H1 (cell line): ENCODE measurements at regions not wholly inside any gene's neighbourhood (a gene's known extent, or its start where the extent isn't known, plus 50 kb on each side); places are given as distances from the start of the nearest gene placed in this dataset.

Experiments
- CTCF ChIA-PET: fragments of 300-600 bp; sonication (Branson Sonifier 250); formaldehyde crosslinking; loops from one replicate; lab custom pipeline; 2021; ENCODE audit not compliant: partially characterized antibody; lab: Charles Lee
- POLR2A ChIA-PET: fragments of 300-600 bp; sonication (Branson Sonifier 250); formaldehyde crosslinking; loops from one replicate; lab custom pipeline; 2021; ENCODE audit warnings: inconsistent platforms; ENCODE audit not compliant: partially characterized antibody; lab: Charles Lee
- DNase-seq, 2 experiments: peaks; one replicate each; pipeline versions ENCODE4 v3.0.0 to v3.0.0-alpha.2; 2010 to 2022; ENCODE audit warnings: low spot score in 2 of 2, low read depth in 1 of 2, mixed read lengths in 1 of 2
- FAIRE-seq: peaks from 2 replicates; lab custom pipeline; 2011; peaks lifted over from hg19 to GRCh38; lab: Jason Lieb, UNC
- H2AFZ ChIP-seq: 2 replicates; pipeline ENCODE4 v1.8.1; 2012; ENCODE audit warnings: low read length, inconsistent platforms
- H2AK5ac ChIP-seq: 2 replicates; pipeline ENCODE4 v1.6.1; 2013; ENCODE audit warnings: low read depth, low read length
- H2BK120ac ChIP-seq: replicated peaks from 2 replicates; pipeline ENCODE3; 2013; ENCODE audit warnings: low read depth, low read length, inconsistent platforms
- H2BK12ac ChIP-seq: 2 replicates; pipeline ENCODE4 v1.6.1; 2013; ENCODE audit warnings: low read depth, low read length
- H2BK15ac ChIP-seq: 2 replicates; pipeline ENCODE4 v1.6.1; 2013; ENCODE audit warnings: low read length
- H2BK20ac ChIP-seq: 2 replicates; pipeline ENCODE4 v1.6.1; 2013; ENCODE audit warnings: low read length
- H2BK5ac ChIP-seq: 2 replicates; pipeline ENCODE4 v1.6.1; 2013; ENCODE audit warnings: low read depth, low read length
- H3K14ac ChIP-seq: 2 replicates; pipeline ENCODE4 v1.6.1; 2013; ENCODE audit warnings: inconsistent platforms; ENCODE audit not compliant: insufficient read length
- H3K18ac ChIP-seq: 2 replicates; pipeline ENCODE4 v1.6.1; 2013; ENCODE audit warnings: low read length; ENCODE audit errors: extremely low read depth
- H3K23ac ChIP-seq: 2 replicates; pipeline ENCODE4 v1.6.1; 2013; ENCODE audit warnings: inconsistent platforms; ENCODE audit not compliant: insufficient read length
- H3K23me2 ChIP-seq: 2 replicates; pipeline ENCODE4 v1.6.1; 2013; ENCODE audit warnings: low read depth, low read length
- H3K27ac ChIP-seq: 2 replicates; pipeline ENCODE4 v1.6.1; 2011; ENCODE audit warnings: low read depth, low read length, inconsistent platforms
- H3K27me3 ChIP-seq, 4 experiments: replicated peaks in 1 of 4; 1 replicate in 1 of 4; 2 replicates in 3 of 4; pipeline versions ENCODE4 v1.6.1 to v1.8.1; 2011 to 2013; ENCODE audit warnings: low read length in 3 of 4, mild to moderate bottlenecking in 3 of 4, inconsistent platforms in 2 of 4, mixed read lengths in 2 of 4, moderate library complexity in 1 of 4; ENCODE audit not compliant: control insufficient read depth in 3 of 4, insufficient read depth in 3 of 4; ENCODE audit errors: extremely low read depth in 1 of 4
- H3K36me3 ChIP-seq, 4 experiments: 2 replicates each; pipeline versions ENCODE4 v1.6.1 to v1.8.1; 2011 to 2013; ENCODE audit warnings: mild to moderate bottlenecking in 4 of 4, low read length in 3 of 4, moderate library complexity in 2 of 4, control low read depth in 1 of 4, inconsistent platforms in 1 of 4; ENCODE audit not compliant: insufficient read depth in 4 of 4, control insufficient read depth in 2 of 4
- H3K4ac ChIP-seq: replicated peaks from 2 replicates; pipeline ENCODE3; 2013; ENCODE audit warnings: low read length, low read depth, mixed read lengths, inconsistent platforms; ENCODE audit not compliant: insufficient read length
- H3K4me1 ChIP-seq, 4 experiments: replicated peaks in 1 of 4; 1 replicate in 1 of 4; 2 replicates in 3 of 4; pipeline versions ENCODE4 v1.6.1 to v1.8.1; 2011 to 2013; ENCODE audit warnings: low read length in 3 of 4, inconsistent platforms in 2 of 4, mixed read lengths in 1 of 4; ENCODE audit not compliant: insufficient read depth in 4 of 4, control insufficient read depth in 3 of 4
- H3K4me2 ChIP-seq, 2 experiments: 2 replicates each; pipeline versions ENCODE4 v1.6.1 to v1.8.1; 2011 to 2013; ENCODE audit warnings: low read depth in 2 of 2, low read length in 2 of 2, control low read depth in 1 of 2, inconsistent platforms in 1 of 2, mild to moderate bottlenecking in 1 of 2; ENCODE audit not compliant: insufficient read depth in 1 of 2
- H3K4me3 ChIP-seq, 4 experiments: fragments of 200-600, 300-600 bp in 1 of 4; sonication (generic), shearing (Covaris generic), sonication (Bioruptor Twin) in 1 of 4; 2 replicates each; pipeline versions ENCODE4 v1.5.1 to v1.8.1; 2011 to 2016; ENCODE audit warnings: low read length in 4 of 4, low read depth in 3 of 4, control low read depth in 2 of 4, inconsistent platforms in 2 of 4, mild to moderate bottlenecking in 2 of 4, mixed read lengths in 1 of 4, moderate library complexity in 1 of 4; ENCODE audit not compliant: insufficient read depth in 2 of 4; ENCODE audit errors: extremely low read depth in 1 of 4
- H3K56ac ChIP-seq: replicated peaks from 2 replicates; pipeline ENCODE3; 2013; ENCODE audit warnings: low read depth, mild to moderate bottlenecking, mixed read lengths, low read length, inconsistent platforms; ENCODE audit not compliant: insufficient read length
- H3K79me1 ChIP-seq: 2 replicates; pipeline ENCODE4 v1.6.1; 2013; ENCODE audit warnings: low read depth, low read length, control low read depth
- H3K79me2 ChIP-seq, 2 experiments: 2 replicates each; pipeline versions ENCODE4 v1.6.1 to v1.8.1; 2012 to 2013; ENCODE audit warnings: low read length in 2 of 2, mild to moderate bottlenecking in 2 of 2, inconsistent platforms in 1 of 2; ENCODE audit not compliant: insufficient read depth in 2 of 2, control insufficient read depth in 1 of 2
- H3K9ac ChIP-seq, 4 experiments: replicated peaks in 1 of 4; 1 replicate in 1 of 4; 2 replicates in 3 of 4; pipeline versions ENCODE4 v1.6.1 to v1.8.1; 2011 to 2013; ENCODE audit warnings: low read depth in 3 of 4, low read length in 3 of 4, control low read depth in 2 of 4, mild to moderate bottlenecking in 2 of 4, moderate library complexity in 2 of 4, inconsistent platforms in 1 of 4; ENCODE audit errors: extremely low read depth in 1 of 4
- H3K9me3 ChIP-seq, 2 experiments: 2 replicates each; pipeline versions ENCODE4 v1.6.1 to v1.8.1; 2012 to 2013; ENCODE audit warnings: mild to moderate bottlenecking in 2 of 2, moderate library complexity in 2 of 2, control low read depth in 1 of 2, inconsistent platforms in 1 of 2, low read depth in 1 of 2, low read length in 1 of 2, mixed read lengths in 1 of 2; ENCODE audit not compliant: insufficient read depth in 2 of 2
- H4K20me1 ChIP-seq, 2 experiments: replicated peaks in 1 of 2; 2 replicates each; pipeline versions ENCODE3 to v1.8.1; 2011 to 2013; ENCODE audit warnings: inconsistent platforms in 2 of 2, low read length in 2 of 2, mild to moderate bottlenecking in 1 of 2; ENCODE audit not compliant: insufficient read depth in 2 of 2, control insufficient read depth in 1 of 2
- H4K5ac ChIP-seq: 2 replicates; pipeline ENCODE4 v1.6.1; 2013; ENCODE audit warnings: low read length, low read depth, mixed read lengths, inconsistent platforms; ENCODE audit not compliant: insufficient read length
- H4K8ac ChIP-seq: 2 replicates; pipeline ENCODE4 v1.8.0; 2013; ENCODE audit warnings: mild to moderate bottlenecking, moderate library complexity, low read length, inconsistent platforms; ENCODE audit not compliant: insufficient read depth; ENCODE audit errors: extremely low read depth
- H4K91ac ChIP-seq: replicated peaks from 2 replicates; pipeline ENCODE3; 2013; ENCODE audit warnings: low read length, mixed read lengths, inconsistent platforms; ENCODE audit not compliant: insufficient read length
- ASH2L ChIP-seq: fragments of 200-600, 300-600 bp; sonication (generic); IDR thresholded peaks from one replicate; pipeline ENCODE4 v1.7.1; 2017; ENCODE audit warnings: low read length
- EP300 ChIP-seq, 2 experiments: IDR thresholded peaks; 1 replicate in 1 of 2; 2 replicates in 1 of 2; pipeline ENCODE4 v1.6.1; 2011 to 2012; ENCODE audit warnings: low read depth in 2 of 2, low read length in 2 of 2, mild to moderate bottlenecking in 2 of 2, borderline replicate concordance in 1 of 2, inconsistent platforms in 1 of 2, moderate library complexity in 1 of 2
- GABPA ChIP-seq: IDR thresholded peaks from 2 replicates; pipeline ENCODE4 v1.6.1; 2011; ENCODE audit warnings: mild to moderate bottlenecking, low read length, moderate library complexity, borderline replicate concordance; ENCODE audit not compliant: insufficient read depth
- KDM1A ChIP-seq: fragments of 200-600, 300-600 bp; sonication (generic); IDR thresholded peaks from 2 replicates; pipeline ENCODE4 v1.7.1; 2016; ENCODE audit warnings: mild to moderate bottlenecking, low read length, borderline replicate concordance
- NRF1 ChIP-seq: IDR thresholded peaks from 2 replicates; pipeline ENCODE4 v1.6.1; 2011; ENCODE audit warnings: mild to moderate bottlenecking, low read depth, low read length, improper control_type of control experiment
- PHF8 ChIP-seq: fragments of 200-600 bp; sonication (generic); conservative IDR thresholded peaks from 2 replicates; pipeline ENCODE4 v1.7.1; 2012; ENCODE audit warnings: low read depth, mild to moderate bottlenecking, inconsistent platforms, low read length, moderate library complexity
- SUZ12 ChIP-seq: fragments of 200-600 bp; sonication (generic); IDR thresholded peaks from 2 replicates; pipeline ENCODE4 v1.6.1; 2012; ENCODE audit warnings: mild to moderate bottlenecking, inconsistent platforms, low read length, moderate library complexity, mixed read lengths
- WGBS, 2 experiments: shearing (Covaris generic) in 1 of 2; methylation state at CpG; one replicate each; pipeline versions ENCODE4 v1.1.6 to v1.1.7; 2013 to 2015; ENCODE audit warnings: low lambda C conversion rate in 2 of 2, mixed read lengths in 2 of 2, inconsistent platforms in 1 of 2, low coverage in 1 of 2, missing lambda C conversion rate in 1 of 2; ENCODE audit not compliant: insufficient replicate concordance in 2 of 2, insufficient coverage in 1 of 2, insufficient read length in 1 of 2; ENCODE audit errors: extremely low coverage in 1 of 2, missing lambda C conversion rate in 1 of 2; 5-methylcytosine and 5-hydroxymethylcytosine counted together

GRCh38 chr17:65447823-65448222 is 113.6 kb downstream of the AXIN2 start:
- FAIRE-seq: no peak
- CTCF ChIA-PET: no interaction called here

More at GRCh38 chr17:65447823-65448222, 113.6 kb downstream of the AXIN2 start:
- 3% methylated on average over 2 of the region's 2 CpGs; no CpG with 5 or more reads in 1 of the 2 experiments for WGBS, 2 experiments
- Histone ChIP-seq H3K9ac (no peak overlapping the region), H3K79me2 (no peaks in the 10 kb centered on the region), H3K9me3 (peaks cover 7 to 8% of the 10 kb centered on the region in 2 experiments; a peak in 3 of 4 replicates), H2BK12ac (no peak overlapping the region), H4K91ac (no peak overlapping the region), H3K14ac (no peak overlapping the region), H3K4me2 (no peak overlapping the region), H3K23me2 (no peaks in the 10 kb centered on the region; the same call in 1 of the 2 replicates), H4K20me1 (no peaks in the 10 kb centered on the region), H3K4ac (no peak overlapping the region), H3K4me3 (no peak overlapping the region), H3K79me1 (no peaks in the 10 kb centered on the region), H3K27ac (no peak overlapping the region), H3K23ac (no peak overlapping the region), H3K36me3 (no peaks in the 10 kb centered on the region; a peak in 1 of 8 replicates), H2BK20ac (no peak overlapping the region), H2BK15ac (no peak overlapping the region), H2AFZ (no peak overlapping the region), H2BK120ac (no peak overlapping the region), H3K4me1 (no peaks in the 10 kb centered on the region), H3K56ac (no peak overlapping the region), H3K18ac (no peak overlapping the region), H2AK5ac (no peak overlapping the region), H4K5ac (no peak overlapping the region), H4K8ac (no peak overlapping the region), H2BK5ac (no peak overlapping the region), H3K27me3 (no peaks in the 10 kb centered on the region)
- DNase-seq: no peak
- POLR2A ChIA-PET: no interaction called here
- TF ChIP-seq ASH2L: no peak
- TF ChIP-seq KDM1A: no peak
- TF ChIP-seq SUZ12: no peak
- no peak for TF ChIP-seq NRF1
- TF ChIP-seq GABPA: no peak
- no peak for TF ChIP-seq EP300 (IDR thresholded peaks at IDR 0.05; ENCODE audit: borderline replicate concordance in 1 of 2, low read depth in 2 of 2, low read length in 2 of 2)
- no peak for TF ChIP-seq PHF8
